MM.1S (cell line): ENCODE measurements at regions not wholly inside any gene's neighbourhood (a gene's known extent, or its start where the extent isn't known, plus 50 kb on each side); places are given as distances from the start of the nearest gene placed in this dataset.

Experiments
- DNase-seq: peaks from one replicate; pipeline ENCODE4 v3.0.0-alpha.2; 2015
- H2AFZ ChIP-seq: fragments of 300-600 bp; sonication (generic); 2 replicates; pipeline ENCODE4 v1.6.0; 2016; ENCODE audit warnings: antibody characterized with exemption, low read length
- H3F3A ChIP-seq: fragments of 300-600 bp; sonication (generic); 2 replicates; pipeline ENCODE4 v1.6.1; 2016; ENCODE audit warnings: mild to moderate bottlenecking, antibody characterized with exemption, low read length, moderate library complexity, mixed read lengths; ENCODE audit not compliant: insufficient read depth
- H3K27ac ChIP-seq: fragments of 300-600 bp; sonication (generic); 2 replicates; pipeline ENCODE4 v1.5.1; 2016; ENCODE audit warnings: mild to moderate bottlenecking, low read length
- H3K27me3 ChIP-seq: fragments of 300-600 bp; sonication (generic); replicated peaks from 2 replicates; pipeline ENCODE4 v1.6.0; 2016; ENCODE audit warnings: low read length; ENCODE audit not compliant: insufficient read depth
- H3K36me3 ChIP-seq: fragments of 300-600 bp; sonication (generic); replicated peaks from 2 replicates; pipeline ENCODE4 v1.6.1; 2016; ENCODE audit warnings: mild to moderate bottlenecking, low read length, mixed read lengths; ENCODE audit not compliant: insufficient read depth
- H3K4me1 ChIP-seq: fragments of 300-600 bp; sonication (generic); 2 replicates; pipeline ENCODE4 v1.6.1; 2016; ENCODE audit warnings: low read length, mixed read lengths
- H3K4me2 ChIP-seq: fragments of 300-600 bp; sonication (generic); 2 replicates; pipeline ENCODE4 v1.6.0; 2016; ENCODE audit warnings: low read depth, low read length
- H3K4me3 ChIP-seq: fragments of 300-600 bp; sonication (generic); 2 replicates; pipeline ENCODE4 v1.5.1; 2016; ENCODE audit warnings: low read length, mixed read lengths
- H3K79me2 ChIP-seq: fragments of 300-600 bp; sonication (generic); 2 replicates; pipeline ENCODE4 v1.6.1; 2016; ENCODE audit warnings: mixed run types, low read length, mixed read lengths
- H3K9ac ChIP-seq: fragments of 300-600 bp; sonication (generic); 2 replicates; pipeline ENCODE4 v1.6.1; 2016; ENCODE audit warnings: low read length, mixed read lengths
- H3K9me2 ChIP-seq: fragments of 300-600 bp; sonication (generic); replicated peaks from 2 replicates; pipeline ENCODE4 v1.6.1; 2016; ENCODE audit warnings: mild to moderate bottlenecking, low read length, mixed read lengths; ENCODE audit not compliant: insufficient read depth
- H3K9me3 ChIP-seq: fragments of 300-600 bp; sonication (generic); replicated peaks from 2 replicates; pipeline ENCODE4 v1.6.1; 2016; ENCODE audit warnings: mild to moderate bottlenecking, low read length, mixed read lengths; ENCODE audit not compliant: insufficient read depth
- H4K20me1 ChIP-seq: fragments of 300-600 bp; sonication (generic); 2 replicates; pipeline ENCODE4 v1.6.1; 2016; ENCODE audit warnings: mild to moderate bottlenecking, low read length, moderate library complexity, mixed read lengths; ENCODE audit not compliant: insufficient read depth
- EZH2 ChIP-seq: fragments of 300-600 bp; sonication (generic); optimal IDR thresholded peaks from 2 replicates; pipeline ENCODE3; 2017; ENCODE audit warnings: low read depth, mild to moderate bottlenecking, antibody characterized with exemption, low read length, mixed read lengths
- EZH2phosphoT487 ChIP-seq: fragments of 300-600 bp; sonication (generic); IDR thresholded peaks from 2 replicates; pipeline ENCODE4 v1.6.1; 2018; ENCODE audit warnings: antibody characterized with exemption, low read length
- TF ChIP-seq, protein P1 (sequence below): fragments of 300-600 bp; sonication (generic); IDR thresholded peaks from 2 replicates; pipeline ENCODE4 v1.5.1; 2016; ENCODE audit warnings: antibody characterized with exemption, low read length, mixed read lengths

DNA sequence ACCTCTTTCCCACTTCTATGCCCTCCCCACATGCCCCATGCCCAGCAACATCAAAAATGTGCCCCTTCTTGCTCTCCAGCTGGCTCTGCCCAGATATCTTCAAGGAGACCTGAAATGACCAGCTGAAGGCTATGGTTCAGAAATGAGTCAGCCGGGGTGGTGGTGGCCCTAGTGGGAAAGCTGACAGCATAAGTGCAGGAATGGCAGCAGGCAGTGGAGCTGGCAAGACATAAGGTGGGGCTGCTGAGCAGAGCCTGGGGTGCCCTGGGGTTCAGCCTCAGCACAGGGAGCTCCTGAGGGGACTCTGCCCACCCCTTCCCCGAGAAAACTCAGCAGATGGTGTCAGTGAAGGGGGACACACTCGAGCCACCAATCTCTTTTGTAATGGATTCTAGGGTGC lies 593.4 kb downstream of the BUD13 start:
- Histone ChIP-seq H3K27ac (no peak overlapping the region), H3K9me3 (no peaks in the 10 kb centered on the region), H3K9me2 (no peaks in the 10 kb centered on the region), H3K36me3 (no peaks in the 10 kb centered on the region), H3K4me2 (no peak overlapping the region), H2AFZ (no peak overlapping the region), H3K9ac (no peak overlapping the region), H3F3A (no peaks in the 10 kb centered on the region), H3K4me3 (no peak overlapping the region), H3K27me3 (no peaks in the 10 kb centered on the region), H3K4me1 (no peaks in the 10 kb centered on the region), H3K79me2 (no peaks in the 10 kb centered on the region), H4K20me1 (no peaks in the 10 kb centered on the region)
- TF ChIP-seq EZH2phosphoT487: no peak
- no peak for TF ChIP-seq EZH2
- TF ChIP-seq, protein P1, sequence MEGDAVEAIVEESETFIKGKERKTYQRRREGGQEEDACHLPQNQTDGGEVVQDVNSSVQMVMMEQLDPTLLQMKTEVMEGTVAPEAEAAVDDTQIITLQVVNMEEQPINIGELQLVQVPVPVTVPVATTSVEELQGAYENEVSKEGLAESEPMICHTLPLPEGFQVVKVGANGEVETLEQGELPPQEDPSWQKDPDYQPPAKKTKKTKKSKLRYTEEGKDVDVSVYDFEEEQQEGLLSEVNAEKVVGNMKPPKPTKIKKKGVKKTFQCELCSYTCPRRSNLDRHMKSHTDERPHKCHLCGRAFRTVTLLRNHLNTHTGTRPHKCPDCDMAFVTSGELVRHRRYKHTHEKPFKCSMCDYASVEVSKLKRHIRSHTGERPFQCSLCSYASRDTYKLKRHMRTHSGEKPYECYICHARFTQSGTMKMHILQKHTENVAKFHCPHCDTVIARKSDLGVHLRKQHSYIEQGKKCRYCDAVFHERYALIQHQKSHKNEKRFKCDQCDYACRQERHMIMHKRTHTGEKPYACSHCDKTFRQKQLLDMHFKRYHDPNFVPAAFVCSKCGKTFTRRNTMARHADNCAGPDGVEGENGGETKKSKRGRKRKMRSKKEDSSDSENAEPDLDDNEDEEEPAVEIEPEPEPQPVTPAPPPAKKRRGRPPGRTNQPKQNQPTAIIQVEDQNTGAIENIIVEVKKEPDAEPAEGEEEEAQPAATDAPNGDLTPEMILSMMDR: no peak
- no peak for DNase-seq

DNA sequence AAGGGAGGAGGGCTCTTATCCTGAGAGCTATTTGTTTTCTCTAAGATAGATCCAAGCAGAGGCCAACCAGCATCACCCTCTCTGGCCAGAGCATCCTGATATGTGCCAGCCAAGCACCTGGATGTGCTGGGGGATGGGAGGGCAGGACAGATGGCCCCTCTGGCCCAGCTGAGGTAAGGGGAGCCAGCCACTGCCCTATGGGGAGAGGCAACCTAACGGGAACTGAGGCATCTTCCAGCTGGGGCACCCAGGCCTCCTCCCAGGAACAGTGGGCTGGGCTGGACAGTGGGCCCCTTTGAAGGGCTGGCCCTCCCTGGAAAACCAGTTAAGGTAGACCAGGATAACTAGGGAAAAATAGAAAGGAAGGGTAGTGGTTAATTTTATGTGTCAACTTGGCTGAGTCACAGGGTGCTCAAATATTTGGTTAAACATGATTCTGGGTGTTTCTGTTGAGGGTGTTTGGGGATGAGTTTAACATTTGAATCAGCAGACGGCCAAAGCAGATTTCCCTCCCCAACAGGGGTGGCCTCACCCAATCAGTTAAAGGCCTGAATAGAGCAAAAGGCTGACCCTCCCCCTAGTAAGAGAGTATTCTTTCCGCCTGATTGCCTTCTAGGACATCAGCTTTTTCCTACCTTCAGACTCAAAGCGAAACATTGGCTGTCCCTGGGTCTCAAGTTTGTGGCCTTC lies 595.1 kb downstream of the BUD13 start:
- Histone ChIP-seq H3K27ac (no peak overlapping the region), H4K20me1 (no peaks in the 10 kb centered on the region), H3K9ac (no peak overlapping the region), H3K4me1 (no peaks in the 10 kb centered on the region), H2AFZ (no peak overlapping the region), H3K9me3 (no peaks in the 10 kb centered on the region), H3K27me3 (no peaks in the 10 kb centered on the region), H3K4me2 (no peak overlapping the region), H3K36me3 (no peaks in the 10 kb centered on the region), H3K9me2 (no peaks in the 10 kb centered on the region), H3F3A (no peaks in the 10 kb centered on the region), H3K79me2 (no peaks in the 10 kb centered on the region), H3K4me3 (no peak overlapping the region)
- no peak for DNase-seq
- TF ChIP-seq, protein P1: no peak
- TF ChIP-seq EZH2 (no peak), EZH2phosphoT487 (no peak)

DNA sequence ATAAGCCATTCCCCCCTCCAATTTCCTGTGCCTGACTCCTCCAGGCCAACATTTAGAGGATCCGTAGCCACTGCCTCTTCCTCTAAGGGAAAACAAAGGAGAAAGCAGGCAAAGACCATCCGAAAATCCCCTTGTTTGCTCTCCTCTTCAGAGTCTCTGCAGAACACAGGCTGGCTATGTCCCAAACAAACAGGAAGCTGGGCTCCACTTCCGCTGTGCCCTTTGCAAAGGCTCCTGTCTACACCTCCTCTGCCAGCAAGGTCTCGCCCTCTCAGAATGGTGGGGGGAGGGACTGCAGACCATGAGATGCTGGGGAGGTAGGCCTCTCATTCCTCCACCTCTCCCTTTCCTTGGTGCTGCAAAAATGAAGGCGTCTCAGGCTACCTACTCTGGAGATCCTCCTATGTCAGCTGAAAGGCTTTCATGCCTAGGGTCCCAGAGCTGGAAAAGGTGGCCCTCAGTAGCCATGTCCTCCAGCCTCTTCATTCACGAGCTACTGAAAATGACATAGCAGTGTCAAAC lies 596.2 kb downstream of the BUD13 start:
- no peak for TF ChIP-seq EZH2phosphoT487
- no peak for TF ChIP-seq EZH2
- TF ChIP-seq, protein P1: no peak

More for the DNA sequence above, 596.2 kb downstream of the BUD13 start:
- H3K4me2 ChIP-seq: no peak overlapping the region
- no peaks in the 10 kb centered on the region for H3K4me1 ChIP-seq
- no peaks in the 10 kb centered on the region for H3K9me3 ChIP-seq
- no peaks in the 10 kb centered on the region for H3K27me3 ChIP-seq
- H3K9ac ChIP-seq: no peak overlapping the region
- H3K36me3 ChIP-seq: no peaks in the 10 kb centered on the region
- no peaks in the 10 kb centered on the region for H3F3A ChIP-seq
- no peak for DNase-seq
- no peak overlapping the region for H3K27ac ChIP-seq
- H2AFZ ChIP-seq: no peak overlapping the region
- H4K20me1 ChIP-seq: no peaks in the 10 kb centered on the region
- no peak overlapping the region for H3K4me3 ChIP-seq
- H3K79me2 ChIP-seq: no peaks in the 10 kb centered on the region
- no peaks in the 10 kb centered on the region for H3K9me2 ChIP-seq
